GM18511 (cell line): ENCODE measurements at regions not wholly inside any gene's neighbourhood (a gene's known extent, or its start where the extent isn't known, plus 50 kb on each side); places are given as distances from the start of the nearest gene placed in this dataset.
"Not testable (repeated sequence)": the region's sequence is repeated elsewhere in the genome, so short reads cannot be mapped to it uniquely, and the experiment has no call there.

Experiments used
- ATAC-seq: cut with Tn5 transposase; IDR thresholded peaks from one replicate; pipeline ENCODE4 v1.9.1; 2021; ENCODE audit warnings: mild to moderate bottlenecking, moderate library complexity; ENCODE audit not compliant: unreplicated experiment

DNA sequence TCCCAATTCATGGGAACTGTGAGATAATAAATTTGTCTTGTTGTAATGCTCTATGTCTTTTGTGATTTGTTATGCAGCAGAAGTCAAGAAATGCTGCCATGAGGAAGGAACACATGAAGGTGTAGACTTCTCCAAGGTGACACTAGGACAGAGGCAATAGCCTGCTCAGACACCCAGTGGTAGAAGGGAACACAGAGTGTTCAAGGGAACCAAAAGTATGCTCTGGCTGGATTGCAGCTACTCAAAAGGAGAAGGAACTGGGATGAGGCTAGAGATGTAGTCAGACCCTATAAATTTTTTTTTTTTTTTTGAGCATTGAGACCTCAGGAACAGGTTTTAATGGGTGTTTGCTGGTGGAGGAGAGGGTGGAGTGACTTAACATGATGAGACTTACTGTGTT, 232.5 kb downstream of the PARP8 start:
- no peak for ATAC-seq

DNA sequence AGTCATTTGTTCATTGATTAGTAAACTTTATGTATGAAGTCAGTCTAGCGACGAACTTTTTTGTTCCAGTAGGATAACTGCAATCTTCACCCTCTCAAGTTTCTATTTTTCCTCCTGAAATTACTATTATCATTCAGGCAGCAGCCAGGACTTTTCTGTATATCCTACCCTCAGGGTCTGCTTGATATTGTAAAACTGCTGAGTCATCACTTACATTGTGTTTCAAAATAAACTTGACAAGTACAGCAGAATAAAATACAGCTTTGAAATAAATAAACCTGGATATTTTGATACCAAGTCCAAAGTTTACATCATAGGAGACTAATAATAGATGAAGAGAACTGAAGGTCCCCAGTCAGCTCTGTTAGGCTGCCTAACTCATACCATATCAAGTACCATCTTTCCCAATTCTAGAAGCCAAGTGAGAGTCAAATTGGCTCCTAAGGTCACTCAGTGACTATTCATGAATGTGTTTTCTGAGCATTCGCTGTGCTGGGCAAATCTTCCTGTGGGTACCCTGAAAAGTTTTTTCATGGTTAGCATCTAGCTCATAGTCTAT, 234.6 kb downstream of the PARP8 start:
- ATAC-seq = no peak

DNA sequence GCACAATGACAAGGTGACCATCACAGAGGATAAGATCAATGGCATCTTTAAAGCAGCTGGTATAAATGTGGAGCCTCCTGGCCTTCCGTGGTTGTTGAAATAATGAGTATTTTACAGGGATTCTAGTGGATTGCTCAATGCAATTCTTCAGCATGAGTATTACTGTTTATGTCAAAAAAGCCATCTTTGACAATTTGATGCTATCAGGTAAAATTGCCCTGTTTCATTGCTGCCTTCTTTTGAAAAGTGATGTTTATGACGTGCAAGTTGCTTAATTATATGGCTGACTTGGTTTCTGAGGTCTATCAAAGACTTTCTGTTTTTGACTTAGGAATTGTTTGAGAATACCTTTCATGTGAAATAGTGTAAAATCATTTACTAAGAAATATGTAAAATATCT, 237.2 kb downstream of the PARP8 start:
- ATAC-seq = no peak

DNA sequence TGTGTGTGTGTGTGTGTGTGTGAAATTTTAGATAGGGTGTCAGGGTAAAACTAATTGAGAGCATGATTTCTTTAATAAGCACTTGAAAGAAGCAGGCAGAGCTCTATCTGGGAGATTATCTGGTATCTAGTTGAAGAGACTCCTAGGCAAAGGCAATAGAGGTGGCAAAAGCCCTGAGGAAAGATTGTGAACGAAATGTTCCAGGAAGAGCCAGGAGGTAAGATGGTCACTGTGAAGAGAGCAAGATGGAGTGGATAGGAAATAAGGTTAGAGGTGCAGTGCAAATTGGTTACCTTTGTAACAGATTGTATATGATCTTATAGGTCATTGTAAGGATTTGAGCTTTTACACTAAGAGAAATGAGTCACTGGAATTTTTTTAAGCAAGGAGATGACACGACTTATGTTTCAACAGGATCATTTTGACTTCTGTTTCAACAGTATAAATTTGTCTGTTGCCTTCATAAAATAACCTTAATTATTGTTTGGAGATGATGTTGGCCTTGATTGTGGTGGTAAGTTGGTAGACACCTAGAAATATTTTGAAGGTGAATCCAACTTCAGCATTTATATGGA, 239.6 kb downstream of the PARP8 start:
- ATAC-seq = no peak

DNA sequence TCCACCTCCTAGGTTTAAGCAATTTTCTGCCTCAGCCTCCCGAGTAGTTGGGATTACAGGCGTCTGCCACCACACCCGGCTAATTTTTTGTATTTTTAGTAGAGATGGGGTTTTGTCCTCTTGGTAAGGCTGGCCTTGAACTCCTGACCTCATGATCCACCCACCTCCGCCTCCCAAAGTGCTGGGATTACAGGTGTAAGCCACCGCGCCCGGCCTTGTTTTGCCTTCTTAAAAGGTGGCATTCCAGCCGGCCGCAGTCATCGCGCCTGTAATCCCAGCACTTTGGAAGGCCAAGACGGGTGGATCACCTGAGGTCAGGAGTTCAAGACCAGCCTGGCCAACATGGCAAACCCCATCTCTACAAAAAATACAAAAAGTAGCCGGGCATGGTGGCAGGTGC, 253.7 kb downstream of the PARP8 start:
- not testable (repeated sequence) for ATAC-seq

DNA sequence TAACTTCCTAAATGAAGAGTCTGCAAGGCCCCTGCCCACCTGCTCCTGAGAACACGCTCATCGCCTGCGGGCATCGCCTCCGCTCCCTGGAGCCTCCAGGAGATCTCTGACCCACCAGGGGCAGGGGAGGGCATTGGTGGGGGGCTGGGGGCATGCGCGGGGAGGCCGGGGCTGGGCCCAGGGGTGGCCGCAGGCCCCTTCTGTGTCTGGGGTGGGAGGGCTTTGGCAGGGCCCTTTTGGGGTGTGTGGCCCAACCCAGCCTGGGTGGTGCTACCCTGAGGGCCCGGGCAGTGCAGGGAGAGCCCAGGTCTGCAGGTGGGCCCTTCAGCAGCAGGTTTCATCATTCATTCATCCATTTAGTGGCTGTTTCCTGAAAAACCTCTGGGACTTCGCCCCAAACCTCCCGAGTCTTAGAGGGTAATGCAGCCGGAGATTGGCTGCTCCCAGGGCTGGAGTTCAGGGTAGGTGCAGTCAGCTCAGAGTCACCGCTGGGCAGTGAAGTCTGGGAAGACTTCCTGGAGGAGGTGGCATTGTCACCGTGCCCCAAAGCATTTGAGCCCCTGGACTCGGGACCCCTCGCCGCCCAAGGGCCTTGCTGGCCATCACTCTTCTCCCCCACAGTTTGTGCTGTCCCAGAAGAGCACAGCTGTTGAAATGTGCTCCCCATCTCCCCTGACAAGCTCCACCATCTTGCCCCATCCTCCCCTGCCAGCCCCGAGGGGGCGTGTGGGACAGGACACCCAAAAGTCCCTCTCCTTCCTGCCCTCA, 255.1 kb downstream of the PARP8 start:
- ATAC-seq = no peak

DNA sequence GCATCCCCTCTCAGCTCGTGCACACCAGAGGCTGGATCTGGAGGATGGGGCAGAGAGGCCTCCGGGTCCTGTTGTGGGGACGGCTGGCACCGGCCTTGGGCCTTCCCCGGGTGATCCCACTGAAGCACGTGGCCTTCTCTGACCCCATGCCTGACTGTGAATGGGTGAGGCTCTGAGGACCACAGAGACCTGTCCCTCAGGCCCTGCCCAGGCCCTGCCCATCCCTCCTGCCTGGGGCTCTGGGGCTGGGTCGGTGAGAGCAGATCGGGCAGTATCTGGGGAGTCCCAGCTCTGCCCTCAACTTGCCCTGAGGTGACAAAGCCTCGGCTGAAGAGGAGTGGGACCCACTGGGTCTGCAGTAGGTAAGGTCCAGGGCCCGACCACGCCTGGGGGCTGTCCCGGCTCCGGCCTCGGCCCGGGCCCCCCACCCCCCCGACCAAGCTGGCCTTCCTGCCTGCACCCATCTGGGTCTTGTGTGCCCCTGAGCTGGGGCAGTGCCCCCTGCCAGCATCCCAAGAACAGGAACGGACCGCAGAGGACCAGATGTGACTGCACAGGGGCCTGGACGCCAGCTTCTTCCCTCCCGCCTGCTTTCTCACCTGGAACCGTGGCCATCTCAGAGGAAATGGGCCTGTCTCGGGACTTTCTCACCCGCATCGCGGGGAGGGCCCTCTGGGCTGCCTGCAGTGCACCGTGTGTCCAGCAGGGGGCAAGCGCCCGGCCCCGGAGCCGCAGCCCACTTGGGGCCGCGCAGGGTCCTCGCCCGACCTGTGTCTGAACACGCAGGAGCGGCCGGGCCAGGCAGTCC, 255.9 kb downstream of the PARP8 start:
- not testable (repeated sequence) for ATAC-seq

DNA sequence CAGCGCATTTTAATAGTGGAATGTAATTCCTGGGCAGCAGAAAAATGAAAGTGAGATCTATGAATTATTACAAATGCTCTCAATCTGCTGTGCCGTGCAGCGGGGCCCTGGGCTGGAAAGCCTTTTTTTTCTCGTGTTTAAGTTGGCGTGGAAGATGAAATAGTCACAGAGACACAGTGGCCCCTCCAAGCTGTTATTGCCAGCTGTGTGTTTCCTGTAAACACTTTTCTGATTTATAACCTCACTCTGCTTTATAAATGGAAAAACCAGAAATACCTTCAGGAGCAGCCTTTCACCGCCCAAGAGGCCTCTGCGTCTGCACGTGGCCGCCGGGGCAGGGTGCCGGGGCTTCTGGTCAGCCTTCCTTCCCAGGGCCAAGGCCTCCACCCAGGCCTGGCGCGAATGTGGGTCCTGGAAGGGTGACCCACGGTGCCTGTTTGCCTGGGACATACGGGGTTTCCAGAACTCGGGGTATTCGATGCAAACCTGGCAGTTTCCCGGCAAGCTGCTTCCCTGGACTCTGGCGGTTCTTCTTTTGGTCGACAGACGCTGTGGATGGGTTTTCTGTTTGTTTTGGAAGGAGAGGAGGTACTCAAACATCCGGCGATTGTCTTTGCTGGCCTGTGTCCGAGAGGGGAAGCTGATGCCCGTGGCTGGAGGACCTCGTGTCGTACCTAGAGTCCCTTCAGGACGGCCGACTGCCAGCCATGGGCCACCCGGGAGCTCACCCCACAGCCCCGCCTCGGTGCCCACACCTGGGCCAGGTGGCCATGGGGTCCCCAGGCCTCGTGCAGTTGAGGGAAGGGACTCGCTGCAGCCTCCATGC, 256.7 kb downstream of the PARP8 start:
- ATAC-seq = no peak

DNA sequence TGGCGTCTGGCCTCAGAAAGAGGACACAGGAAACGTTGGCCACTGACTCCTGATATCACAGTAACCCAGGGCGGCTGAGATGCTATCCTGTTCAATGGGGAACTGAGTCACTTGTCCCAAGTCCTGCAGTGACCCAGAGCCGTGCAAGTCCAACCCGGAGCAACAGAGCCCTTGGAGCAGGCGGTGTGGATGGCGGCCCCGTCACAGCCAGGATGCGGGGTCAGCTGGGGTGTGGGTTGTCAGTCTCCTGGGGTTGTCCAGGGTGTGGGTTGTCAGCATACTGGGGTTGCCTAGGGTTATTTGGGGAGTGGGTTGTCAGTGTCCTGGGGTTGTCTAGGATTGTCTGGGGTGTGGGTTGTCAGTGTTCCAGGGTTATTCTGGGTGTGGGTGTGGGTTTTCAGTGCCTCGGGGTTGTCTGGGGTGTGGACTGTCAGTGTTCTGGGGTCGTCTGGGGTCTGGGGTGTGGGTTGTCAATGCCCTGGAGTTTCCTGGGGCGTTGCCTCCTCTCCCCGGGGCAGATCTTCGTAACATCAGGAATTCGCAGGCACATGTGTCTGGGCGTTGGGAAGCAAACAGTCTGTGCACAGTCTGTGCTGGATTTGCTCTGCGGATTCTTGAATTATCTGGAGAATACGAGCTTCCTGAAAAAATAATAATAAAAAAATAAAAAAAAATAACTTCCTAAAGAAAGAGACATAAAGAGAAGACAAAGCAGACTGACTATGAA, 257.5 kb downstream of the PARP8 start:
- ATAC-seq = no peak

DNA sequence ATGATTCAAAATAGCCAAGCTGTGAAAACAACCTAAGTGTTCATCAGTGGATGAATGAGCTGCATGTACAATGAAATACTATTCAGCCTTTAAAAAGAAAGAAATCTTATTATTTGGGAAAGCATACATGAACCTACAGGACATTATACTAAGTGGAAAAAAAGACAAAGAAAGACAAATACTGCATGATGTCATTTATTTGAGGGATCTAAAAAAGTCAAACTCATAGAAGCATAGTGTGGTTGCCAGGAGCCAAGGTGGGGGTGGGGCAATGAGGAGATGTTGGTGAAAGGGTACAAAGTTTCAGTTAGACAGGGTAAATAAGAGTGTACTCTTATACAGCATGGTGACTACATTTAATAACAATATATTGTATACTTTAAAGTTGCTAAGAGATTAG, 261.5 kb downstream of the PARP8 start:
- no peak for ATAC-seq

DNA sequence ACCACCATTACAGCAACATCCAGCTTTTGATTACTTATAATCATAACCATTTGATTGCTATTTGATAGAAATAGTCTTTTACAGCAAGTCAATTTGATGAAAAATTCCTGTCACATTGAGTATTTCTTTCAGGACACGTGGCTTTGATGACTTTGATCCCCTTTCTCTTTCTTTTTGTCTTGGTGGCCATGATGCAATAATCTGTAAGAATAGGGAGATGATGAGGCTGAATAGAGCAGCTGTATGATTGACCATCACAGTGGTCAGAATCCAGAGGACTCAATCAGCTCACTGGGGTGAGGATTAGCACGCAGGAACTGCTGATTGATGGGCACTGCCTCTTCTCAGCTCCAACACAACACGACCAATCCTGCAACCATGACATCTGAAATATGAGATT, 262.7 kb downstream of the PARP8 start:
- ATAC-seq = no peak

DNA sequence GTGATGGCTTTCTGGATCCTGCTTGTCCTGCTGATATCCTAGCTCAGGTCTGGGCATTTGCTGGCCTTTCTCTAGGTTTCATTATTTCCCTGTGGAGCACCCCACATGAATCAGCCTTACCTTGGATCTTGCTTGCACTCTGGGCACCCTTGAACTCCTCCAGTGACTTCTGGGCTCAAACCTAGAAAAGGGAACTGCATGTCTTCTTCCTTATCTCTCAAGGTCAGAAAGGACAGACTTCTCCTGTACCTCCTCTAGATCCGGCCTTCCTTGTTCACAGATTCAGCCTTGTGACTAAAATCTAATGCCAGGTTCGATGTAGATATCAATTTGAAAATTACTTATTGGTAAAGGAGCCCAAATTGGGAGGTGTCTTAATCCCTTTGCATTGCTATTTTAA, 267.9 kb downstream of the PARP8 start:
- ATAC-seq = no peak

DNA sequence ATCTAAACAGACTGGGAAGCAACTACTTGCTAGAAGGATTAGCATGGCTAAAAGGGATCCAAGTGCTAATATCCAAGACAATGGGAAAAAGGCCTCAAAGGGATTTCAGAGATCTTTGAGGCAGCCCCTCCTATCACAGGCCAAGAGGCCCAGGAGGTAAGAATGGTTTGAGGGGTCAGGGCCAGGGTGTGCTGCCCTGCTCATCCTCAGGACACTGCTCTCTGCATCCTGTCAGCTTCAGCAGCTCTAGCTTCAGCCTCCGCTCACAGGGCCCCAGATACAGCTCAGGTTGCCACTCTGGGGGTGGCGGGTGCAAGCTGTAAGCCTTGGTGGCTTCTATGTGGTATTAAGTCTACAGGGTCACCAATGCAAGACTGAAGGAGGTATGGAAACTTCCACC, 278.7 kb downstream of the PARP8 start:
- no peak for ATAC-seq

DNA sequence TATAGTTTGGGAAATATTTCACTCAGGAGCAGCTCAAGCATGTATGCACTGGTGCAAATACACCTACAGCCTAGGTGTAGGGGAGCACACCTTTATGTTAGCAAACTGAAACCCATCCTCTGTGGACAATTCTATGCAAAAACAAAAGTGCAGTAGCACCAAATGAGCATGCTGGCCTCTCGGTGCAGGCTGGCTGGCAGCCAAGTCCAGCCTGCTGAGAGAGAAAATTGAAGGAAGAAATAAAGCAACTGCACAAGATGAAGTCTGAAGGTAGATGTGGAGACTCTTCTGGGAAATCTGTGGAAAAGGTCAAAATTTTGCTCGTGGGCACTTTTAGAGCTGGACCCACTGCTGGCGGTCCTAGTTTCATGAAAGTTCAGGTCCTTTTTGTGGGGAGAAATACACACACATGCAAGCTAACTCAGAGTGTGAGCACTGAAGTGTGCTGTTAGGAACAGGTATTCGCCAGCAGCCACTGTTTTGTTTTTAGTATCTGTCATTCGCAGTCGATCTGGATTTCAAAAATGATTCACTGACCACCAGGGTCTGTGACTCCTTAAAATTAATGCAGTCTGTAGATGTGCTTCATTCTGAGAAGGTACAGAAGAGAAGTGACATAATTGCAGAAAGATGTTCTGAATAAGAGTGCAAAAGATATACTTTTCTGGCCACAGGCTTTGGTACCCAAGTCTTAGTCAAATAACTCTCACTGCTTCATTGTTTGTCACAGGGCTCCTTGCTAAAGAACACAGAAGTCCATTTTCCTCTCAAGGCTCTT, 281.7 kb downstream of the PARP8 start:
- no peak for ATAC-seq

DNA sequence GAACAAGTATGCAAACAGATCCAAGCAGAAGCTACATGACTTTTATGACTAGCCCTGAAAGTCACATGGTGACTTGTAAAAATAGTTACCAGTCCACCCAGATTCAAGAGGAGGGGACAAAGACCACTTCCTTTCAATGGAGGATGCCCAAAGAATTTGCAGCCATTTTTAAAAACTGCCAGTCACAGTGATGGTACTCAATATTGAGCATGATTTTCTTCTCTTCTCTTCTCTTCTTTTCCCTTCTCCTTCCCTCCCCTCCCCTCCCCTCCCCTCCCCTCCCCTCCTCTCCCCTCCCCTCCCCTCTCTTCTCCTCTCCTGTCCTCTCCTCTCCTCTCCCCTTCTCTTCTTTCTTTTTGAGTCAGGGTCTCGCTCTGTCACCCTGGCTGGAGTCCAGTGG, 286.9 kb downstream of the PARP8 start:
- no peak for ATAC-seq

DNA sequence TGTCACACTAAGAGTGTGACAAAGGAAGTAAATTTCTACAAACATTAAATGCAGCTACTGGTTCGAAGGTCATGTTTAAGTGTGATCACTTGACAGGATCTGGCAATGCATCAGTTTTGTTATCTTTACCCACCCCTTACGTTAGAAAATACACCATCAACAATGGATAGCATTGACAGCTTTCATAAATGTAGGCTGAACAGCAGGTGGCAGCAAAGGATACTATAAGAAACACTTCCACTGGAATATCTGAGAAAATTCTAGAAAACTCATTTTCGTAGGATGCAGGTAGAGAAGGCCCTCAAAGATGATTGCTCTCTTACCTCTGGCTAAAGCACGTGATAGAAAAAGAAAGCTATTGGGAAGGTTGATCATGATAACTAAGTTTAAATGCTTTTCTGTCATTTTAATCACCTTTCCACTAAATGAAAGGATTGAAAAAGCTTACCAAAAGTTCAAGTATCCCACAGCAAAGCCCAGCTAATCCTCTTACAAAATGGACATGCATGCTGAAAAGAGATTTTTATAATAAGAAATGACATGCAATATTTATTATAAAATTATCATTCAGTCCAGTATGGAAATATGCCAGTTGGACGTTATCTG, 292.5 kb downstream of the PARP8 start:
- ATAC-seq = peak; percentile 40

DNA sequence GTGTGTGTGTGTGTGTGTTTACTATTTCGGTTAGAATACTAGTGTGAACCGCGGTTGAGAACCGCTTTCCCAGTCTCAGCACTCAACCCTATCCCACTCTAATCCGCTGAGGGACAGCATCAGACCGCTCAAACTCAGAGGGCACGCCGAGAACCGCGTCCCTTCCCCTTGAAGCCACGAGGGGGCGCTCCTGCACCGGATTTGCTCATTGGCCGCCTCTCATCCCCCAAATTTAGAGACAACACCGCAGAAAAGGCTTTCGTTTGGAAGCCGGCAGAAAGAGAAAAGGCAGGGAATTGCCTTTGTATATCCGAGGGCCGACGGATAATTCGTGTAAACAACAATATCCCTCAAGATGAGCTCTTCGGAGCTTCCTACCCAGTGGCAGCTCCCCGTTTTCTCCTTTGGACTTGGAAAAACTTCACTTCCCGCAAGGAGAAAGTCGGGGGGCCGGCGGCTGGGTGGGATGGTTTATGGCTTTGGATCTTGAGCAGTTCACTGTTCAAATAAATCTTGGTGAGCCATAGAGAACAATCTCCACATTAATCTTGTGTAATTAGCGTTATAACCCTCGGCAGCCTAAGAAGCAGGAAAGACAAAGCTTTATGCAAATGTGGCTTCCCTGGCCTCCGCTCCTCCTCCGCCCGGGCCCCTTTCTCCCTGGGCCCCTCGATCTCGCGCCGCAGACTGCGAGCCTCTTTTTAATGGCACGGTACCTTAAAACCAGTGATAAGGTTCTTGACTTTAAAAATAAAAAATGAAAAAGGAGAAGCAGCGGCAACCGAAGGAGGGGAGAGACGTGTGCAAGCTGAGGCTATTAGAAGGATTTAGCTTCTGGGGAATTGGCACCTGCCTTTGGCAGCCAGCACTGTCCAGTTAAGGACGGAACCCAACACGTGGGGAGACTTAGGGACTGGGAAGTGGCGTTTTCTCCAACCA, 296.8 kb downstream of the PARP8 start:
- ATAC-seq = peak; percentile 77
